ENCODE measurements at regions not wholly inside any gene's neighbourhood (a gene's known extent, or its start where the extent isn't known, plus 50 kb on each side); places are given as distances from the start of the nearest gene placed in this dataset.

DNA sequence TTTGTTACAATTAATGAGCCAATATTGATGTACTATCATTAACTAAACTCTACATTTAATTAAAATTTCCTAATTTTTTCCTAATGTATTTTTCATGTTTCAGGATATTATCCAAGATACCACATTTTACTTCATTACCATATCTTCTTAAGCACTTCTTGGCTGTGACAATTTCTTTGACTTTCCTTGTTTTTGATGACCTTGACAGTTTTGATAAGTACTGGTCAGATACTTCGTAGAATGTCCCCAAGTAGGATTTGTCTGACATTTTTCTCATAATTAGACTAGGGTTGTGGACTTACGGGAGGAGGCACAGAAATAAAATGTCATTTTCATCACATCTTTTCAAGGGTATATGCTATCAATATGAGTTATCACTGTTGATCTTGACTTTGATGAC, 700.9 kb downstream of the BCL11B start:
- TF ChIP-seq, protein P1, sequence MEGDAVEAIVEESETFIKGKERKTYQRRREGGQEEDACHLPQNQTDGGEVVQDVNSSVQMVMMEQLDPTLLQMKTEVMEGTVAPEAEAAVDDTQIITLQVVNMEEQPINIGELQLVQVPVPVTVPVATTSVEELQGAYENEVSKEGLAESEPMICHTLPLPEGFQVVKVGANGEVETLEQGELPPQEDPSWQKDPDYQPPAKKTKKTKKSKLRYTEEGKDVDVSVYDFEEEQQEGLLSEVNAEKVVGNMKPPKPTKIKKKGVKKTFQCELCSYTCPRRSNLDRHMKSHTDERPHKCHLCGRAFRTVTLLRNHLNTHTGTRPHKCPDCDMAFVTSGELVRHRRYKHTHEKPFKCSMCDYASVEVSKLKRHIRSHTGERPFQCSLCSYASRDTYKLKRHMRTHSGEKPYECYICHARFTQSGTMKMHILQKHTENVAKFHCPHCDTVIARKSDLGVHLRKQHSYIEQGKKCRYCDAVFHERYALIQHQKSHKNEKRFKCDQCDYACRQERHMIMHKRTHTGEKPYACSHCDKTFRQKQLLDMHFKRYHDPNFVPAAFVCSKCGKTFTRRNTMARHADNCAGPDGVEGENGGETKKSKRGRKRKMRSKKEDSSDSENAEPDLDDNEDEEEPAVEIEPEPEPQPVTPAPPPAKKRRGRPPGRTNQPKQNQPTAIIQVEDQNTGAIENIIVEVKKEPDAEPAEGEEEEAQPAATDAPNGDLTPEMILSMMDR (IDR thresholded peaks at IDR 0.05): no peak
- TF ChIP-seq EP300 (IDR thresholded peaks at IDR 0.05): no peak
